ENCODE measurements at regions not wholly inside any gene's neighbourhood (a gene's known extent, or its start where the extent isn't known, plus 50 kb on each side); places are given as distances from the start of the nearest gene placed in this dataset.
A peak's percentile ranks its signal among the peaks of the same experiment; 100 is the strongest.

- peaks cover 16% of the 10 kb centered on the region for H3K9me3 Mint-ChIP-seq
- TF ChIP-seq, protein P1, sequence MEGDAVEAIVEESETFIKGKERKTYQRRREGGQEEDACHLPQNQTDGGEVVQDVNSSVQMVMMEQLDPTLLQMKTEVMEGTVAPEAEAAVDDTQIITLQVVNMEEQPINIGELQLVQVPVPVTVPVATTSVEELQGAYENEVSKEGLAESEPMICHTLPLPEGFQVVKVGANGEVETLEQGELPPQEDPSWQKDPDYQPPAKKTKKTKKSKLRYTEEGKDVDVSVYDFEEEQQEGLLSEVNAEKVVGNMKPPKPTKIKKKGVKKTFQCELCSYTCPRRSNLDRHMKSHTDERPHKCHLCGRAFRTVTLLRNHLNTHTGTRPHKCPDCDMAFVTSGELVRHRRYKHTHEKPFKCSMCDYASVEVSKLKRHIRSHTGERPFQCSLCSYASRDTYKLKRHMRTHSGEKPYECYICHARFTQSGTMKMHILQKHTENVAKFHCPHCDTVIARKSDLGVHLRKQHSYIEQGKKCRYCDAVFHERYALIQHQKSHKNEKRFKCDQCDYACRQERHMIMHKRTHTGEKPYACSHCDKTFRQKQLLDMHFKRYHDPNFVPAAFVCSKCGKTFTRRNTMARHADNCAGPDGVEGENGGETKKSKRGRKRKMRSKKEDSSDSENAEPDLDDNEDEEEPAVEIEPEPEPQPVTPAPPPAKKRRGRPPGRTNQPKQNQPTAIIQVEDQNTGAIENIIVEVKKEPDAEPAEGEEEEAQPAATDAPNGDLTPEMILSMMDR (IDR thresholded peaks at IDR 0.05), result no peak
- H3K27ac Mint-ChIP-seq, result no peak overlapping the region
- no peaks in the 10 kb centered on the region for H3K36me3 Mint-ChIP-seq (ENCODE audit: low read depth)
- H3K27me3 Mint-ChIP-seq (ENCODE audit: low read depth, poor library complexity), result peaks cover 98% of the 10 kb centered on the region
- H3K4me1 Mint-ChIP-seq, result peaks cover 28% of the 10 kb centered on the region
- no peak overlapping the region for H3K4me3 Mint-ChIP-seq
- no peak for DNase-seq
These were observed 176.3 kb downstream of the TBXT start for GRCh38 chr6:165991341-165991740.

- Mint-ChIP-seq H3K27me3 (ENCODE audit: low read depth, poor library complexity) (peaks cover 99% of the 10 kb centered on the region), H3K36me3 (ENCODE audit: low read depth) (no peaks in the 10 kb centered on the region), H3K9me3 (peaks cover 16% of the 10 kb centered on the region), H3K27ac (no peak overlapping the region), H3K4me3 (peak overlapping the region; percentile 0), H3K4me1 (peaks cover 27% of the 10 kb centered on the region)
- TF ChIP-seq, protein P1 (IDR thresholded peaks at IDR 0.05), result no peak
- no peak for DNase-seq
These were observed 177.4 kb downstream of the TBXT start for GRCh38 chr6:165990216-165990615.

- TF ChIP-seq, protein P1 (IDR thresholded peaks at IDR 0.05), result no peak
- no peak overlapping the region for H3K27ac Mint-ChIP-seq
- peaks cover 99% of the 10 kb centered on the region for H3K27me3 Mint-ChIP-seq (ENCODE audit: low read depth, poor library complexity)
- H3K36me3 Mint-ChIP-seq (ENCODE audit: low read depth), result no peaks in the 10 kb centered on the region
- peak; percentile 21 for DNase-seq
- H3K4me3 Mint-ChIP-seq, result peak overlapping the region; percentile 79
- H3K9me3 Mint-ChIP-seq, result peaks cover 16% of the 10 kb centered on the region
- H3K4me1 Mint-ChIP-seq, result peaks cover 27% of the 10 kb centered on the region
These were observed 178.7 kb downstream of the TBXT start for GRCh38 chr6:165988757-165989456.

DNA sequence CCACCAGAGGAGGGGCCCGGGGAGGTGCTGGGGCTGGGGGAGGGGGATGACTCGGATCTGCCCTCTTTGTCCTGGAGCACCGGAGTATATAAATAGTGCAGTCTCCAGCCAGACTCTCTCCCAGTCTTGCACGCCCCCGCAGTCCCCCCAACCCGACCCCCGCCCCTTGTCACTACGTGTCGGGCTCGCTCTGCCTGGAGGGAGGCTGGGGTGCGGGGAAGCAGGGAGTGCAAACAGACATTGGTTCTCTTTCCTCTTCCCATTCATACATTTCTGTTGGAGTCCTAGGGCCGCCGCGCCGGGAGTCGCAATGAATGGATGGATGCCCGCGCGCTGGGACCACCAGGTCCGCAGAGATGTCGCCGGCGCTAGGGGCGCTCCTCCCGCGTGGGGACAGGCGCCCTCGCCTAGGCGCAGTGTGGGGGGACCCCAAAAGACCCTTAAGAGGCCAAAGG lies 179.3 kb downstream of the TBXT start:
- peak; percentile 57 for DNase-seq

DNA sequence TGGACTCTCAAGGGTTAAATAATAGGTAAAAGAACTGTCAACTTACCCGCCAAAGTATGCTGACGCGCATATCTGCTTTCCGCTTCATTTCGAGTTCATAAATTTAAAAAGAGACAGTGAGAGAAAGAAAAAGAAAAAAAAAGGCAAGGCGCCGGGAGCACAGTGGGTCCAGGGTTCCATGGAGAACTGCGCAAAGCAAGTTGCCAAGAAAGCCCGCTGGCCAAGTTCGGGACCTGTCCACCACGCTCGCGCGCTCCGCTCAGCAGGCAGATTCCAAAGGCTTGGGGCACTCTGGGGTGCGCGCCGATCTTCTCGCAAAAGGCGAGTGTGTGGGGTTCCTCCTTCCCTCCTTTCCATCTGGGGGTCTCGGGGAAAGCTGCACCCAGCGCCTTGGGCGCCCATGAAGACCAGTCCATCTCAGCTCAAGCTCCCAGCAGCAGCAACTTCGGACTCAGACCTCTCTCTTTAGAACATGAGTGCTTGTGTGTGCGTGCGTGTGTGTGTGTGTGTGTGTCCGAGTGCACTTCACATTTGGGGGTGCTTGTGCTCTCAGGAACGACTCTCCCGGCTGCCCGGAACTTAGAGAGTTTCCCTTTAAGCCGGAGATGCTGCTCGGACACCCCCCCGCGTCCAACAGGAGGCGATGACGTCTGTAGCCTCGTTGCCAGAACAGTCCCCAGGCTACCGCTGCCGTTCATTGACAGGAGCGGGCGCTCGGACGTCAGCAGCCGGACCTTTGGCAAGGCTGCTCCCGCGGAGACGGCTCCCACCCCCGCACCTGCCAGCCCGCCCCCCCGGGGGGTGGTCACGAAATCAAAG lies 180.0 kb downstream of the TBXT start:
- Mint-ChIP-seq H3K27ac (no peak overlapping the region), H3K9me3 (peaks cover 16% of the 10 kb centered on the region), H3K4me3 (peak overlapping the region; percentile 81), H3K27me3 (ENCODE audit: low read depth, poor library complexity) (peaks cover 100% of the 10 kb centered on the region), H3K36me3 (ENCODE audit: low read depth) (no peaks in the 10 kb centered on the region), H3K4me1 (peaks cover 27% of the 10 kb centered on the region)
- peak; percentile 72 for DNase-seq
- TF ChIP-seq, protein P1 (IDR thresholded peaks at IDR 0.05), result no peak

More for the DNA sequence above, 179.3 kb downstream of the TBXT start:
- Mint-ChIP-seq H3K9me3 (peaks cover 16% of the 10 kb centered on the region), H3K36me3 (ENCODE audit: low read depth) (no peaks in the 10 kb centered on the region), H3K27ac (no peak overlapping the region), H3K4me1 (peaks cover 27% of the 10 kb centered on the region), H3K4me3 (peak overlapping the region; percentile 79), H3K27me3 (ENCODE audit: low read depth, poor library complexity) (peaks cover 99% of the 10 kb centered on the region)
- TF ChIP-seq, protein P1 (IDR thresholded peaks at IDR 0.05), result peak; percentile 24
